Neural crest cell (in vitro differentiated cells): ENCODE measurements at regions not wholly inside any gene's neighbourhood (a gene's known extent, or its start where the extent isn't known, plus 50 kb on each side); places are given as distances from the start of the nearest gene placed in this dataset.

Experiments used
- DNase-seq: peaks from one replicate; pipeline ENCODE4 v3.0.0; 2021; ENCODE audit warnings: low read depth, mixed read lengths, low spot score
- H3K27ac Mint-ChIP-seq: one replicate; pipeline ENCODE4 v1.8.0; 2021; ENCODE audit warnings: mild to moderate bottlenecking, mixed read lengths; ENCODE audit not compliant: unreplicated experiment
- H3K27me3 Mint-ChIP-seq: 2 replicates; pipeline ENCODE4 v1.8.0; 2021; ENCODE audit warnings: low read depth, mild to moderate bottlenecking, mixed read lengths
- H3K36me3 Mint-ChIP-seq: 2 replicates; pipeline ENCODE4 v1.8.0; 2021; ENCODE audit warnings: low read depth, mild to moderate bottlenecking, mixed read lengths
- H3K4me1 Mint-ChIP-seq: 2 replicates; pipeline ENCODE4 v1.8.0; 2021; ENCODE audit warnings: mixed read lengths
- H3K4me3 Mint-ChIP-seq: one replicate; pipeline ENCODE4 v1.8.0; 2021; ENCODE audit warnings: mild to moderate bottlenecking, mixed read lengths
- H3K9me3 Mint-ChIP-seq: 2 replicates; pipeline ENCODE4 v1.8.0; 2021; ENCODE audit warnings: mixed read lengths
- TF ChIP-seq, protein P1 (sequence below): fragments of 200-600 bp; sonication (generic); conservative IDR thresholded peaks from 2 replicates; pipeline ENCODE4 v1.5.0; 2021; ENCODE audit warnings: antibody characterized with exemption, mild to moderate bottlenecking

DNA sequence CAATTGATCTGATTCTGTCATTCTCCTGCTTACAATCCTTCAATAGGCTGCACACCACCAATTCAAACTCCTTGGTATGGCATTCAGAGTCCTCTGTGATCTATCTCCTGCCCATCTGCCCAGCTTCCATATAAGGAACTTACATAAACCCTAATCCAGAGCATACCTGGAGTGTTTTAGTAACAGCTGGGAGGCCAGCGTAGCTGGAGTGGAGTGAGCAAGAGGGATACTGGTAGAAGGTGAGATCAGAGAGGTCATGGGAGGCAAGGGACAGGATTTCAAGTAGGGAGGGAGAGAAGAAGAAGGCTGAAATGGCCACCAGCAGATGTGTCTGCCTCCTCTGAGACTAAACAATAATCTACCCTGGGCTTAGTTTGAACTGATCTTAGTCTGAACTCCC is 288.5 kb downstream of the MEF2C start:
- DNase-seq: no peak
- Mint-ChIP-seq H3K27ac (no peak overlapping the region), H3K36me3 (peaks cover 4% of the 10 kb centered on the region), H3K9me3 (peaks cover 8% of the 10 kb centered on the region), H3K4me3 (no peak overlapping the region), H3K4me1 (peaks cover 25% of the 10 kb centered on the region), H3K27me3 (no peaks in the 10 kb centered on the region)
- TF ChIP-seq, protein P1, sequence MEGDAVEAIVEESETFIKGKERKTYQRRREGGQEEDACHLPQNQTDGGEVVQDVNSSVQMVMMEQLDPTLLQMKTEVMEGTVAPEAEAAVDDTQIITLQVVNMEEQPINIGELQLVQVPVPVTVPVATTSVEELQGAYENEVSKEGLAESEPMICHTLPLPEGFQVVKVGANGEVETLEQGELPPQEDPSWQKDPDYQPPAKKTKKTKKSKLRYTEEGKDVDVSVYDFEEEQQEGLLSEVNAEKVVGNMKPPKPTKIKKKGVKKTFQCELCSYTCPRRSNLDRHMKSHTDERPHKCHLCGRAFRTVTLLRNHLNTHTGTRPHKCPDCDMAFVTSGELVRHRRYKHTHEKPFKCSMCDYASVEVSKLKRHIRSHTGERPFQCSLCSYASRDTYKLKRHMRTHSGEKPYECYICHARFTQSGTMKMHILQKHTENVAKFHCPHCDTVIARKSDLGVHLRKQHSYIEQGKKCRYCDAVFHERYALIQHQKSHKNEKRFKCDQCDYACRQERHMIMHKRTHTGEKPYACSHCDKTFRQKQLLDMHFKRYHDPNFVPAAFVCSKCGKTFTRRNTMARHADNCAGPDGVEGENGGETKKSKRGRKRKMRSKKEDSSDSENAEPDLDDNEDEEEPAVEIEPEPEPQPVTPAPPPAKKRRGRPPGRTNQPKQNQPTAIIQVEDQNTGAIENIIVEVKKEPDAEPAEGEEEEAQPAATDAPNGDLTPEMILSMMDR: no peak

DNA sequence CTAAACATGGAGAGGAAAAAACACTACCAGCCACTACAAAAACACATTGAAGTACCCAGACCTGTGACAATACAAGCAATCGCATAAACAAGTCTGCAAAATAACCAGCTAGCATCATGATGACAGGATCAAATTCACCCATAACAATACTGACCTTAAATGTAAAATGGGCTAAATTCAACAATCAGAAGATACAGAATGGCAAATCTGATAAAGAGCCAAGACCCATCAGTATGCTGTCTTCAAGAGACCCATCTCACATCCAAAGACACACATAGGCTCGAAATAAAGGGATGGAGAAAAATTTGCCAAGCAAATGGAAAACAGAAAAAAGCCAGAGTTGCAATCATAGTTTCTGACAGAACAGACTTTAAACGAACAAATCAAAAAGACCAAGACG is 294.4 kb downstream of the MEF2C start:
- no peak overlapping the region for H3K4me3 Mint-ChIP-seq

DNA sequence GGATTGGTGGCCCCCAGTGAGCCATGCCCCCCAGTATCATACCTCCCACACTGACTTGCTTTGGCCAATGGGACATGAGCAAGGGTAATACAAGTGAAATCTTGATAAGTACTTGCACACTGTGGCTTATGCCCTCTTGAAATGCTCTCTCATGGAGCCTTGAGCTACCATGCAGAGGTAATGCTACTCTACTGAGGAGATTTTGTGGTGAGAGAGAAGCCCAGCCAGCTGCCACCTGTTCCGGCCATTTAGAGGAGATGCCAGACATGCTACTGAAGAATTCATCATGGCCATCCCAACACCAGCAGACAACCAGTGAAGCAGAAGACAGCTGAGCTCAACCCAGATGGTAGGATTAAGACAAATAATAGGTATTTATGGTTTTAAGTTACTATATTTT is 299.5 kb downstream of the MEF2C start:
- no peak for DNase-seq
- Mint-ChIP-seq H3K9me3 (peaks cover 9% of the 10 kb centered on the region), H3K4me1 (no peaks in the 10 kb centered on the region), H3K4me3 (no peak overlapping the region), H3K27ac (no peak overlapping the region), H3K36me3 (peaks cover 9% of the 10 kb centered on the region), H3K27me3 (no peaks in the 10 kb centered on the region)
- TF ChIP-seq, protein P1: no peak

More for the DNA sequence above, 294.4 kb downstream of the MEF2C start:
- H3K9me3 Mint-ChIP-seq: peaks cover 19% of the 10 kb centered on the region
- no peak for DNase-seq
- peaks cover 21% of the 10 kb centered on the region for H3K36me3 Mint-ChIP-seq
- TF ChIP-seq, protein P1: no peak
- H3K27me3 Mint-ChIP-seq: no peaks in the 10 kb centered on the region
- no peaks in the 10 kb centered on the region for H3K4me1 Mint-ChIP-seq
- no peak overlapping the region for H3K27ac Mint-ChIP-seq

DNA sequence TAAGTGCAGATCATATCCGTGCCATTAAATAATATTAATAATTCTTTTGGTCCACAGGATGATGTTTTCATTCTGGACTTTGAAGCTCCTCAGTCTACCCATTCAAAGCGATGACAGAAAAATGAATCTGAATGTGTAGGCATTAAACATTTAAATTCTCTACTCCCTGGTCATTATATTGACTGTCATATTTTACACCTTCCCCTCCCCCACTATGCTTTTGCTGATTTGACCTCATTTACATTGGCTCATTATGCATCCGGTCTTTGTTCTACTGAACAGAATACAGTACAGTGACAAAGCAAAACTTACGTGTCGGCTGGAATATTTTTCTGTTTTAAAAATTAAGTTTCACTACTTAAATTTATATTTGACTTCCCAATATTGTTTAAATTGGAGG is 289.7 kb upstream of the TMEM161B start:
- Mint-ChIP-seq H3K4me3 (no peak overlapping the region), H3K27ac (no peak overlapping the region), H3K9me3 (no peaks in the 10 kb centered on the region), H3K4me1 (peaks cover 23% of the 10 kb centered on the region), H3K27me3 (no peaks in the 10 kb centered on the region), H3K36me3 (no peaks in the 10 kb centered on the region)
- TF ChIP-seq, protein P1: no peak
- DNase-seq: no peak

DNA sequence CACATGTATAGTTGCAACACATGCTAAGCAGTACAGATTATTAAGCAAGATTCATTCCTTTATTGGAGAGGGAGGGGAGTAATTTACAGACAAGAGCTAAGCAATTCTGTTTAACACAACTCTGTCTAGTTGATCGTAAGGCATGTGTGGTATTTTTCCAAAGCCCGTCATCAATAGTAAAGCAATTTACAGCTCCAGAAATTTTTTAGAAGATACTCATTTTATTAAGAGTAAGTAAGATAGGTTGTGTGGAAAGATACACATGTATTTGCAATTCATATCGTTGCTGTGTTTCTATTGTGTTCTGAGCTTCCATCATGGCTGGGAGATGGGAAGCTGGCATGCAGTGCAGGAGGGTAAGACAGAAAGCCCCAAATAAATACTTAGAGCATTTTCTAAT is 289.2 kb upstream of the TMEM161B start:
- TF ChIP-seq, protein P1: no peak
- Mint-ChIP-seq H3K27ac (no peak overlapping the region), H3K36me3 (no peaks in the 10 kb centered on the region), H3K9me3 (no peaks in the 10 kb centered on the region), H3K27me3 (no peaks in the 10 kb centered on the region), H3K4me3 (no peak overlapping the region), H3K4me1 (peaks cover 23% of the 10 kb centered on the region)
- DNase-seq: no peak

DNA sequence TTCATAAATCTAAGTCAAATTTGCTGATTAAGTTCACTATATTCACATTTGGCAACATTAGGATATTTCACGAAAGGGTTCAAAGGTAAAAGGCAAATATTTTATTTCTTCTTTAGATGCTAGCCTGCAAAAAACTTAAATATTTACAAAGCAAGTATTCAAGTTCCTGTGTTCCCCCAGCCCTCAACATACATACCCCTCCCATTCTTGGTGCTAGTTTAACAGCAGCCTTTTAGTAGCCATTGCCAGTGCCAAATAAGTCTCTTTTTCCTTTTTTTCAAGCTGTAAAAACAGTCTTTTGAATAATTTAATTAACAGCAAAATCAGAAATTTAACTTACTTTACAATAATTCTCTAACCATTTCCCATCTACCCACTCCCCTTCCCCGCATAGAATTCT is 288.5 kb upstream of the TMEM161B start:
- H3K4me1 Mint-ChIP-seq: peaks cover 25% of the 10 kb centered on the region
- no peak overlapping the region for H3K4me3 Mint-ChIP-seq
- no peak overlapping the region for H3K27ac Mint-ChIP-seq
- H3K9me3 Mint-ChIP-seq: no peaks in the 10 kb centered on the region
- TF ChIP-seq, protein P1: no peak
- no peaks in the 10 kb centered on the region for H3K27me3 Mint-ChIP-seq
- H3K36me3 Mint-ChIP-seq: no peaks in the 10 kb centered on the region
- no peak for DNase-seq
